UCSD-AML1 (cell line): ENCODE measurements at regions not wholly inside any gene's neighbourhood (a gene's known extent, or its start where the extent isn't known, plus 50 kb on each side); places are given as distances from the start of the nearest gene placed in this dataset.

Experiments used
- DNase-seq: peaks from one replicate; lab custom pipeline; 2025; ENCODE audit not compliant: unreplicated experiment; lab: John Stamatoyannopoulos, UW

GRCh38 chr3:99502871-99503270, 135.5 kb upstream of the COL8A1 start:
- no peak for DNase-seq

GRCh38 chr3:99500485-99500884, 137.9 kb upstream of the COL8A1 start:
- no peak for DNase-seq

GRCh38 chr3:99499235-99500158, 138.9 kb upstream of the COL8A1 start:
- peak; percentile 8 for DNase-seq

- no peak for DNase-seq
Observed at GRCh38 chr3:99498550-99499234, 139.7 kb upstream of the COL8A1 start.

GRCh38 chr3:99487894-99488293, 150.5 kb upstream of the COL8A1 start:
- DNase-seq = no peak

- no peak for DNase-seq
Observed at GRCh38 chr3:99485286-99485685, 153.1 kb upstream of the COL8A1 start.

- no peak for DNase-seq
Observed at GRCh38 chr3:99484871-99485270, 153.5 kb upstream of the COL8A1 start.

GRCh38 chr3:99483841-99484240, 154.6 kb upstream of the COL8A1 start:
- DNase-seq = no peak

- DNase-seq = no peak
Observed at GRCh38 chr3:99482191-99482590, 156.2 kb upstream of the COL8A1 start.

GRCh38 chr3:99481561-99481960, 156.8 kb upstream of the COL8A1 start:
- no peak for DNase-seq

GRCh38 chr3:99479768-99480167, 158.6 kb upstream of the COL8A1 start:
- no peak for DNase-seq

- DNase-seq = no peak
Observed at GRCh38 chr3:99477650-99478049, 160.7 kb upstream of the COL8A1 start.

GRCh38 chr3:99475229-99475628, 163.2 kb upstream of the COL8A1 start:
- DNase-seq = no peak

- no peak for DNase-seq
Observed at GRCh38 chr3:99474776-99475175, 163.6 kb upstream of the COL8A1 start.

- no peak for DNase-seq
Observed at GRCh38 chr3:99473321-99473751, 165.1 kb upstream of the COL8A1 start.

GRCh38 chr3:99472385-99472784, 166.0 kb upstream of the COL8A1 start:
- DNase-seq = no peak

GRCh38 chr3:99471353-99472323, 166.8 kb upstream of the COL8A1 start:
- DNase-seq = no peak

GRCh38 chr3:99470841-99471240, 167.6 kb upstream of the COL8A1 start:
- DNase-seq = no peak

- DNase-seq = no peak
Observed at GRCh38 chr3:99468918-99469317, 169.5 kb upstream of the COL8A1 start.

- DNase-seq = no peak
Observed at GRCh38 chr3:99467420-99467819, 171.0 kb upstream of the COL8A1 start.

GRCh38 chr3:99466331-99466730, 172.1 kb upstream of the COL8A1 start:
- DNase-seq = no peak
